Stimulated activated naive CD8-positive, alpha-beta T cell treated with anti-CD3 and anti-CD28 coated beads, Interleukin-15, Interleukin-2, amounts not matched to agents 100 ng/mL and 50 ng/mL, for 24 hours (primary cell): ENCODE measurements at regions not wholly inside any gene's neighbourhood (a gene's known extent, or its start where the extent isn't known, plus 50 kb on each side); places are given as distances from the start of the nearest gene placed in this dataset.

ENCODE experiments used
- H3K27ac Mint-ChIP-seq: one replicate; pipeline ENCODE4 v1.8.0; 2021; ENCODE audit warnings: mild to moderate bottlenecking, mixed read lengths
- H3K27me3 Mint-ChIP-seq: one replicate; pipeline ENCODE4 v1.8.0; 2021; ENCODE audit warnings: mixed read lengths
- H3K36me3 Mint-ChIP-seq: one replicate; pipeline ENCODE4 v1.8.0; 2021; ENCODE audit warnings: low read depth, mixed read lengths
- H3K4me1 Mint-ChIP-seq: one replicate; pipeline ENCODE4 v1.8.0; 2021; ENCODE audit warnings: low read depth, mixed read lengths
- H3K4me3 Mint-ChIP-seq: one replicate; pipeline ENCODE4 v1.8.0; 2021; ENCODE audit warnings: mild to moderate bottlenecking, mixed read lengths
- H3K9me3 Mint-ChIP-seq: one replicate; pipeline ENCODE4 v1.8.0; 2021; ENCODE audit warnings: mixed read lengths

DNA sequence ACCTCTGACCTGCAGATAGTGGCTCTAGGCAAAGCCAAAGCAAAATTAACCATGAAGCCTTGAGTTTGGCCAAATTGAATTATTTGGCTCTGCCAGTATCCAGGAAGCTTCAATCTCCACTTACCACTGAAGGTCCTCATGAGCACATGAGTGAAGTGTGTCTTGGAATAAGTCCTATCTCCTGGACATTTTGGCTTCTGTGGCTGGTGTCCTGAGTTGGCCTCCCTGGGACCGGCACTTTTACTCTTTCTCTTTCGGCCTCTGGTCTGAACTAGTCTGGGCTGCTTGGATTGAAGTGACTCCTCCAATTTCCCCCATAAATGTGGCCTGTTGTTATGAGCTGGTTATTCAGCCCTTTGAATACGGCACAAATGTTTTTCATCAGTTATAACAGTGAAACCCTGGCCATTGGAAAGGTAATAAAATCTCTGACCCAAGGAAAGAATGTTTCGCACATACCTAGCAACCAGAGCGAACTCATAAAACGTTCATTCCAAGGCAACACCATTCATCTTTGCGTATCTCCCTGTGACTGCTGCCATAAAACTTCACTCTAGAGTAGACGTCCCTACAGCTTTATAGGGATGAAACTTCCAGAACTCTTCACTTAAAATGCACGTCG, 216.4 kb downstream of the LPIN1 start:
- no peak overlapping the region for H3K27ac Mint-ChIP-seq

DNA sequence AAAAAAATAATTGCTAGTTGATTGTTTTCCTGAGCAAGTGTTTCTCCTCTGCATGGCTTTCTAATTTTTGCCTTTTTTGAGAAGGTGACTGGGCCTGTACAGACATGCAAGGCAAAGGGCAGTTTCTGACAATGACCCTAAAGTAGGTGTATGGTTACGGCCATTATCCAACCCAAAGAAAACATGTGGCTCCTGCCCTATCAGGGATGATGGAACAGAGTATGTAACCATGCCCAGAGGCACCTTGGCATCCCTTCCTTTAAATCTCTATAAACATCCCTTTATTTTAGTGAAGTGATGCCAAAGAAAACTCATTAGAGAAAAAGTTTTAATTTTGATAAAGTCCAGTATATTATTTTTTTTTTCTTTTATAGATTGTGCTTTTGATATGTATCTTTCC, 217.5 kb downstream of the LPIN1 start:
- Mint-ChIP-seq H3K27me3 (no peaks in the 10 kb centered on the region), H3K36me3 (no peaks in the 10 kb centered on the region), H3K9me3 (no peaks in the 10 kb centered on the region)

More for the DNA sequence above, 216.4 kb downstream of the LPIN1 start:
- no peaks in the 10 kb centered on the region for H3K9me3 Mint-ChIP-seq
- H3K4me1 Mint-ChIP-seq: no peaks in the 10 kb centered on the region
- H3K27me3 Mint-ChIP-seq: no peaks in the 10 kb centered on the region
- H3K4me3 Mint-ChIP-seq: no peak overlapping the region
- no peaks in the 10 kb centered on the region for H3K36me3 Mint-ChIP-seq

DNA sequence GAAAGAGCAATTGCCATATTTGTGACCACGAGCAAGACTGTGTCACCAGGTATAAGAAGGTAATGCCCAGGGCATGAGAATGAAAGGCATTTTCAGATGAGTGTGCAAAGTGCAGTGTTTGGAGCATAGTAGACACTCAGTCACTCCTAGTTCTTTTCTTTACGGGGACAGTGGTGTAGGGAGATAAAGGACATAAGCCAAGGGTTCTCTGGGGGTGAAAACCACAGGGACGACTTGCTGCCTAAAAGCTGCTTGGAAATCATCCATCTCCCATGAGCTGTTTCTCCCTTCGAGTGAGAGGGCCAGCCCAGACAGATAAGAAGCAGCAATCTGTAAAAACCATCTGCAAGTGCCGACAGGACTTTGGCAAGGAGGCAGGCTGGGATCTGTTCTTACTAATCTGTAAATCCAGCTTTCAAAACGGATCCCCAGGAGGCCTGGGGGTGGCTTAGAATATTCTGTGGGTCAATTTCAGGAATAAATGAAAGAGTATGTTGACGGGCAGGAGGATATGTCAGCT, 221.6 kb downstream of the LPIN1 start:
- Mint-ChIP-seq H3K36me3 (peaks cover 6% of the 10 kb centered on the region), H3K27ac (no peak overlapping the region), H3K9me3 (peaks cover 6% of the 10 kb centered on the region)

More for the DNA sequence above, 217.5 kb downstream of the LPIN1 start:
- no peaks in the 10 kb centered on the region for H3K4me1 Mint-ChIP-seq
- H3K27ac Mint-ChIP-seq: no peak overlapping the region
- no peak overlapping the region for H3K4me3 Mint-ChIP-seq

DNA sequence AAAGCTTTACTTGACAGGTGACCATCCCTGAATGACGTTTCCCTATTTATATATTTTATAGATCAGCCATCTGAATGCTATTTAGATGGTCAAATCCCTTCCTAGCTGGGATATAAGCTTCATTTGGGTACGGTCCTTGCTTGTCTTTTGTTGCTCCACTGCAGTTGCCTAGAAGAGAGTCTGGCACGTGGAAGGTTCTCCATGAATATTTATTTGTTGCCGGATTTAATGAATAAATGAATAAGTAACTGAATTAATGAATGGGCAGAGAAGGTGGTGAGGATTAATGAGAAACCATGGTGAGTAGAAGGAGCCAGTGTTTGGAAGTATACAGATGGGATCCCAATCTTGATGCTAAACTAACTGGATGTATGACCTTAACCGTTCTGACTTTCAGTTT, 222.1 kb downstream of the LPIN1 start:
- Mint-ChIP-seq H3K27ac (no peak overlapping the region), H3K27me3 (peaks cover 7% of the 10 kb centered on the region), H3K36me3 (peaks cover 7% of the 10 kb centered on the region), H3K9me3 (peaks cover 8% of the 10 kb centered on the region), H3K4me3 (no peak overlapping the region), H3K4me1 (no peaks in the 10 kb centered on the region)

More for the DNA sequence above, 221.6 kb downstream of the LPIN1 start:
- no peaks in the 10 kb centered on the region for H3K4me1 Mint-ChIP-seq
- H3K4me3 Mint-ChIP-seq: no peak overlapping the region
- peaks cover 7% of the 10 kb centered on the region for H3K27me3 Mint-ChIP-seq

DNA sequence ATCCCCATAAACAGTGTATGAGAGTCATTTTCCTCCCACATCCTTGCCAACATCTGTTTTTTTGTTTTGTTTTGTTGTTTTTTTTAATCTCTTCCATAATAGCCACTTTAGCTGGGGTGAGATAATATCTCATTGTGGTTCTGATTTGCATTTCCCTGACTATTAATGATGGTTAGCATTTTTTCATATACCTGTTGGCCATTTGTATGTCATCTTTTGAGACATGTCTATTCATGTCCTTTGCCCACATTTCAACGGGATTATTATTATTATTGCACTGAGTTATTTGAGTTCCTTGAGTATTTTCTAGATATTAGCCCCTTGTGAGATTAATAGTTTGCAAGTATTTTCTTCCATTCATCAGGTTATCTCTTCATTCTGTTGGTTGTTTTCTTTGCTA, 223.3 kb downstream of the LPIN1 start:
- Mint-ChIP-seq H3K27ac (no peak overlapping the region), H3K9me3 (peaks cover 14% of the 10 kb centered on the region), H3K36me3 (peaks cover 15% of the 10 kb centered on the region), H3K4me3 (no peak overlapping the region), H3K4me1 (no peaks in the 10 kb centered on the region), H3K27me3 (peaks cover 7% of the 10 kb centered on the region)

DNA sequence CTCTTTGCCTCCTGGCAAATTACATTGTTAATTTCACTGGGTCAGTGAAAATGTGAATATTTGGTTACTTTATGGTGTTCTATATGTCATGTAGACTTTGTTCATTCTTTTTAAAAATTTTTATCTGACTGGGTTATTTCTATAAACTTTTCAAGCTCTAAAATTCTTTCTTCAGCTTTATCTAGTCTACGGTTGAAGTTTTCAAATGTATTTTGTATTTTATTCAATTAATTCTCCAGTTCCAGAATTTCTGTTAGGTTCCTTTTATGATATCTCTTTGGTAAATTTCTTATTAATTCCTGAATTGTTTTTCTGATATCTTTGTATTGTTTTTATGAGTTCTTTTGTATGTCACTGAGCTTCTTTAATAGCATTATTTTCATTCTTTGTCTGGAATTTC, 228.1 kb downstream of the LPIN1 start:
- Mint-ChIP-seq H3K4me1 (no peaks in the 10 kb centered on the region), H3K4me3 (no peak overlapping the region), H3K9me3 (peaks cover 22% of the 10 kb centered on the region), H3K27me3 (peaks cover 7% of the 10 kb centered on the region), H3K36me3 (peaks cover 20% of the 10 kb centered on the region), H3K27ac (no peak overlapping the region)

DNA sequence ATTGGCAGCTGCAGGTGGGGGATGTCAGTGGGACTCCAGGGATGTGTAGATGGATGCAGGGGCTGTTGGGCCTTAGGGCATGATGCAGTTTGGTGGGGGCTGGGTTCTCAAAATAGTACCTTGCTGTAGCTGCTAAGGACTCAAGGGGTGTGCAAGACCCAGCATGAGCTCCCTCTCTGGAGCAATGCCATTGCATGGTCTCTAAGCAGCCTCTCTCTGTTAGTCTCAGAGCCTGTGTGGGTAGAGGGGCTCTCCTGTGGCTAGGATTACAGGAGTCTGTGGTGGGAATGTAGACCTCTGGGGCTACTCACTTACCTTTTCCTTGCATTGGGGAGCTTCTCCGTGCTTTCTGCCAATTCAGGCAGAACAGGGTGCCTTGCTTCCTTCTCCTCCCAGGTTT, 228.9 kb downstream of the LPIN1 start:
- no peak overlapping the region for H3K4me3 Mint-ChIP-seq
- peaks cover 20% of the 10 kb centered on the region for H3K36me3 Mint-ChIP-seq
- H3K9me3 Mint-ChIP-seq: peaks cover 22% of the 10 kb centered on the region
- no peak overlapping the region for H3K27ac Mint-ChIP-seq
- H3K4me1 Mint-ChIP-seq: no peaks in the 10 kb centered on the region
- H3K27me3 Mint-ChIP-seq: peaks cover 7% of the 10 kb centered on the region

DNA sequence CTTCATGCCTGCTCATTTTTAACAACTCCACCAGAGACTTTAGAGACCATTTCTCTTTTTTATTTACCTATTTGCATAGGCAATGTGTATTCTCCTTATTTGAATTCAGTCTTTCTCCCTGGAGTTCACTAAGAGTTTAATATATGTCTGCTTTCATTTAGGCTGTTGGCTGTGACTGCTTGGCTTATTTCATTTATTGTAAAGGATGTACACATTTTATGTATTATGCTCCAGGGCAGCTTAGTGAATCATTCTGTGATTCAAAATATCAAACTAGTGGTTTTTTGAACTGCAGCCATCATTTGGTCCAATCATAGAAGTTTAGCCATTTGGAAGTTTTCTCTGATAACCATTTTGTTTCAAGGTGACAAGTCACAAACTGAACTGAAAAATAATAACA, 229.6 kb downstream of the LPIN1 start:
- Mint-ChIP-seq H3K36me3 (peaks cover 20% of the 10 kb centered on the region), H3K27ac (no peak overlapping the region), H3K9me3 (peaks cover 22% of the 10 kb centered on the region), H3K27me3 (peaks cover 7% of the 10 kb centered on the region), H3K4me3 (no peak overlapping the region), H3K4me1 (no peaks in the 10 kb centered on the region)

DNA sequence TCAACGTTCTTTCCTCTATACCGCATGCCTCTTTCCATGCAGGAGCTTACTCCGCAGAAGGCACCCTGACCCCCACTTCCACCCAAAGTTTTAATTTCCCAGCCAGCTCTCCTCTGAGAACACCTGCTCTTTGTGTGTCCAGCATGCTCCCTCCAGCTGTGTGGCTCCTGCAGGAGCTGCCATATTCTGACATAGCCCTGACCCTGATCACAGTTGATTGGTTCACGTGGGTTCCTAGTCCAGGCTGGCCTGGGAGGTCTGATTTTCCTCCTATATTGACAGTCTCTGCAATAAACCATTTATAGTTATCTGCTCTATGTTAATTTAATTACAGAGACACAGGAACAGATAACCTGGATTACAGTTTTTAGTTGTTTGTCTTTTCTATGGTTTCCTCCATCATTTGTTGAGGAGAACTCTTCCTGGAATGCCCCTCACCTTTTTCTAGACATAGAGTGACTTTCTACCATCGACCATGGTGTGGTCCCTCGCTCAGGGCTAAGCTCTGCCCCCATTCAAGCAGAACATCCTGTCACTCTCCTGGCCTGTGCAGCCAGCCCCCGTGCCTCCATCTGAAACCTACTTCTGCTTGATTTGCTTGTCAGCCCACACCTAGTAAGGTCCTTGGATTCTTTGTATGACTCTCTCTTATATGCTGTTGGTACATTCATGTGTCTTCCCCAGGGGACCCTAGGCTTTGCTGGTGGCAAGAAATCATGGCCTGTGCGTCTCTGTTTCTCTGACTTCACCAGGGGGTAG, 231.5 kb downstream of the LPIN1 start:
- no peaks in the 10 kb centered on the region for H3K4me1 Mint-ChIP-seq
- H3K9me3 Mint-ChIP-seq: peaks cover 16% of the 10 kb centered on the region
- H3K36me3 Mint-ChIP-seq: peaks cover 15% of the 10 kb centered on the region
- no peaks in the 10 kb centered on the region for H3K27me3 Mint-ChIP-seq
- no peak overlapping the region for H3K27ac Mint-ChIP-seq
- no peak overlapping the region for H3K4me3 Mint-ChIP-seq

DNA sequence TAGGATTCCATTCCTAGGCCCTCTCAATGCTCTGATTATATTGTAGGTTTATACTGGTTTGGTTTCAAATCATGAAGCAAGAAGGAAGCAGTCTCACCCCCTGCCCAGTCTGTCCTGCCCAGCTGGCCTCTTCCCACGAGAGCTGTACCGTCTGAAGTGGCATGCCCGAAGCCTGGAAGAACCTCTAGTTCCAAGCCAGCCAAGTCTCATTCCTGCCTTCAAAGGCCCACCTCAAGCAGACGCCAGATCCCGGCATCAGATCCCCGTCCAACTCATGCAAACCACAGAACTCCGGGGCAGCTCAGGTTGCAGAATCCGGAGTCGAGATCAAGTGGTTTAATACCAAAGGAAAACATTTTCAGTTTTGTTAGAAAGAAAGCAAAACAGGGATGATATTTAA, 234.4 kb downstream of the LPIN1 start:
- no peaks in the 10 kb centered on the region for H3K27me3 Mint-ChIP-seq
- H3K36me3 Mint-ChIP-seq: no peaks in the 10 kb centered on the region
- no peak overlapping the region for H3K27ac Mint-ChIP-seq
- H3K4me1 Mint-ChIP-seq: no peaks in the 10 kb centered on the region
- H3K4me3 Mint-ChIP-seq: no peak overlapping the region
- H3K9me3 Mint-ChIP-seq: peaks cover 4% of the 10 kb centered on the region

DNA sequence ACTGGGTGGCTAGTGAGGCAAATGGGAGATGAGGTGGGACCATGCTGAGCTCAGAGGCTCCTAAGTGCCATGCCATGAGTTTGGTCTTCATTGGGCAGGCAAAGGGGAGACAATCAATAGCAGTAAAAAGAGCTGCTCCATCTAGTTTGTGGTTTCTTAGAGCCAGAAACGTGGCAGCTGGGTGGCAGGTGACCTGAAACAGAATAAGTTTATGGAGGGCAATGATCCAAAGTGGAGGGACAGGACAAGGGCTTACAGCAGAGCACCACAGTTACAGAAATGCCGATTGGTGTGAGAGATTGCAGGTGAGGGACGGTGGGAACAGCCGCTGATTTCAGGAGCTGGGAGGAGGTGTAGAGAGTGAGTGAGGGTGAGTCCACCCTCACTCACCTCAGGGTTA, 237.0 kb downstream of the LPIN1 start:
- Mint-ChIP-seq H3K4me3 (no peak overlapping the region), H3K36me3 (no peaks in the 10 kb centered on the region), H3K27me3 (peaks cover 11% of the 10 kb centered on the region), H3K27ac (no peak overlapping the region), H3K9me3 (no peaks in the 10 kb centered on the region), H3K4me1 (no peaks in the 10 kb centered on the region)

DNA sequence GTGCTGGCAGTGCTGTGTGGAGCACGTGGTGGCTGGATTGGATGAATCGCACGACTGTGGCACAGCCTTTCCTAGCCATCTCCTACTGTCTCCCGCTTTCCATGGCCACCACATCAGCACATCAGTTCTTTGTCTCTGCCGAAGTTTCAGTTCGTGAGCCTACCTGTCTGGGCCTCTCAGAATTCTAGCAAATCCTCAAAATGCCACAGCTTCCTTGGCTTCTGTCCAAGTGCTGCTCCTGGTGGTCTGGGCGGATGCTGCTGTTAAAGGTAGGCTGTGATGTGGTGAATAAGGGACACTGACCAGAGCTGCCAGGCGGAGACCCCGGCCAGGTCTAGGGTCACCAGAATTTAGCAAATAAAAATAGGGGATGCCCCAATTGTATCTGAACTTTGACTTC, 237.4 kb downstream of the LPIN1 start:
- Mint-ChIP-seq H3K27ac (no peak overlapping the region), H3K27me3 (peaks cover 11% of the 10 kb centered on the region), H3K4me1 (no peaks in the 10 kb centered on the region)

DNA sequence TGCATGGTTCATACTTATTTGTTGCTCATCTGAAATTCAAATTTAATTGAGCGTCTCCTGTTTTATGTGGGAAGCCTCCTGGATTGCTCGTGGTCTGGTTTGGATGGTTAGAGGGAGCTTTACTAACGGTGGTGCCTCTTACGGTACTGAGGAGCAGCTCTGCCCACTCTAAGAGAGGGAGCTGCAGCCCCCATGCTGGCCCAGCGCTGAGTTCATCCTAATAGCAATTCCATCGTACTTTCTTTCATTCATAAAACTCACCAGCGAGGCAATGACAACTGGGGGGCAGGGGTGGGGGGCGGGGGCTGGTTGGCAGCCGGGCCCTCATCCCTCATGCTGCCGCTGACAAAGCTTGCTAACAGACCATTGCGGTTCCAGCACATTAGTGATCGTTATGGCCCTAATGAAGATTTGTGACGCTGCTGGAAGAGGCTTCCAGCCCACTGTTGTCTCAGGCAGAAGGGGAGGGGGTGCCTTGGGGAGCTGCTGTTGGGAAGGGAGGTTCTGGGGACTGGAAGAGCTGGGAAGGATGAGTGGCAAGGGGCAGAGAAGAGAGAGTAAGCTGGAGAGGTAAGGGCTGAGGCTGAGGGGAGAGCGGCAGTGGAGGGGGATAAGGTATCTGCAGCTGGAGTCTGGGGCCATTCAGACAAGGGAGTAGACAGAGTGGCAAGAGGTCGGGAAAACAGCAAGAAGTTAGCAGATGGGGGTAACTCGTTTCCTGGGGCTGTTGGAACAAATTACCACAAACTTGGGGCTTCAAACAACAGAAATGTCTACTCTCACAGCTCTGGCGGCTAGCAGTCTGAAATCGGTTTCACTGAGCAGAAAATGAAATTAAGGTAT, 238.1 kb downstream of the LPIN1 start:
- Mint-ChIP-seq H3K4me1 (no peaks in the 10 kb centered on the region), H3K4me3 (no peak overlapping the region), H3K36me3 (no peaks in the 10 kb centered on the region), H3K27me3 (peaks cover 11% of the 10 kb centered on the region), H3K9me3 (no peaks in the 10 kb centered on the region), H3K27ac (no peak overlapping the region)

More for the DNA sequence above, 237.4 kb downstream of the LPIN1 start:
- Mint-ChIP-seq H3K36me3 (no peaks in the 10 kb centered on the region), H3K9me3 (no peaks in the 10 kb centered on the region), H3K4me3 (no peak overlapping the region)

DNA sequence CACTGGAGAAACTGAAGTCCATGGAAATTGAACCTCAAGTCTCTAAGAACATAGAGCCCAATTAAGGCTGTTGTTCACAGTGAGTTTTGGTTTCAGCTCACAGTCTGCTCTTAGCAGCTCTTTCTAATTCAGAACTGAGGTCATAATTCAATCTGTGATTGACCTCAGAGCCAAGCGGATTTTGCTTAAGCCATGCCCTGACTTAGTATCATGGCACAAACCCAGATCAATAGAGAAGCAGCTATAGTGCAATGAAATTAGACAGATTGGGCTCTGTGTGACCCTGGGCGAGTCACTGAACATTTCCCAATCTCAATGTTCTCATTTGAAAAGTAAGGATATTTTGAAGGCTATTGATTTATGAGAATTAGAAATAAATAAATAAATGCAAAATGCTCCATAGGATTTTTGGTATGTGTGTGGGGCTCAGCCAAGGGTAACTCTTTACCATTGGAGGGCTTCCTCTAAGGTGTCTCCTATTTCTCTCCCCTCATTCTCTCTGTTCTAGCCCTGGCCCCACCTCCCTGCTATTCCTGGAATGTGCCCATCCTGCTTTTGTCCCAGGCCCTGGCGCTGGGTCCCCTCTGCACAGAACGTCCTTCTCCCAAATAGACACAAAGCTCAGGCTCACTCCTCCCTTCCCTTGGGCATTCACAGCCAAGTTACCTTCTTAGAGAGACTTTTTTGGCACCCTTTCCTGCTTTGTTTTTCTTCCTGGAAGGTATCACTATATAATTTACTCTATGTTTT, 239.6 kb downstream of the LPIN1 start:
- H3K36me3 Mint-ChIP-seq: no peaks in the 10 kb centered on the region
- no peak overlapping the region for H3K4me3 Mint-ChIP-seq
- no peak overlapping the region for H3K27ac Mint-ChIP-seq
- H3K4me1 Mint-ChIP-seq: no peaks in the 10 kb centered on the region
- H3K9me3 Mint-ChIP-seq: no peaks in the 10 kb centered on the region
- peaks cover 11% of the 10 kb centered on the region for H3K27me3 Mint-ChIP-seq
